Neural progenitor cell (in vitro differentiated cells): ENCODE measurements at regions not wholly inside any gene's neighbourhood (a gene's known extent, or its start where the extent isn't known, plus 50 kb on each side); places are given as distances from the start of the nearest gene placed in this dataset.

Source experiments
- DNase-seq: peaks from one replicate; pipeline ENCODE4 v3.0.0-alpha.2; 2016; ENCODE audit warnings: low spot score
- H2AFZ ChIP-seq: fragments of 200-600 bp; sonication (generic); replicated peaks from 2 replicates; pipeline ENCODE4 v1.6.1; 2016; ENCODE audit warnings: antibody characterized with exemption
- H3F3A ChIP-seq: fragments of 200-600 bp; sonication (generic); 2 replicates; pipeline ENCODE4 v1.6.1; 2016; ENCODE audit warnings: antibody characterized with exemption, low read depth
- H3K27ac ChIP-seq: fragments of 200-600 bp; sonication (generic); 2 replicates; pipeline ENCODE4 v1.5.1; 2016; ENCODE audit warnings: mild to moderate bottlenecking
- H3K27me3 ChIP-seq: fragments of 200-600 bp; sonication (generic); 2 replicates; pipeline ENCODE4 v1.6.1; 2016; ENCODE audit warnings: mild to moderate bottlenecking, moderate library complexity
- H3K36me3 ChIP-seq: fragments of 200-600 bp; sonication (generic); 2 replicates; pipeline ENCODE4 v1.5.1; 2016
- H3K4me1 ChIP-seq: fragments of 200-600 bp; sonication (generic); 2 replicates; pipeline ENCODE4 v1.6.1; 2016; ENCODE audit warnings: mixed run types
- H3K4me2 ChIP-seq: fragments of 200-600 bp; sonication (generic); 2 replicates; pipeline ENCODE4 v1.6.1; 2016
- H3K4me3 ChIP-seq: fragments of 200-600 bp; sonication (generic); 2 replicates; pipeline ENCODE4 v1.5.1; 2016
- H3K79me2 ChIP-seq: fragments of 200-600 bp; sonication (generic); 2 replicates; pipeline ENCODE4 v1.6.1; 2016; ENCODE audit warnings: low read depth
- H3K9ac ChIP-seq: fragments of 200-600 bp; sonication (generic); 2 replicates; pipeline ENCODE4 v1.6.1; 2016
- H3K9me3 ChIP-seq: fragments of 200-600 bp; sonication (generic); 2 replicates; pipeline ENCODE4 v1.5.1; 2016; ENCODE audit warnings: low read depth
- H4K20me1 ChIP-seq: fragments of 200-600 bp; sonication (generic); 2 replicates; pipeline ENCODE4 v1.6.1; 2016; ENCODE audit warnings: low read depth
- H3K27ac Mint-ChIP-seq: 3 replicates; pipeline ENCODE4 v1.8.0; 2021; ENCODE audit warnings: mixed read lengths
- H3K27me3 Mint-ChIP-seq: 2 replicates; pipeline ENCODE4 v1.8.0; 2022; ENCODE audit warnings: low read depth, mild to moderate bottlenecking, inconsistent platforms, moderate library complexity, mixed read lengths; ENCODE audit not compliant: insufficient read depth
- H3K36me3 Mint-ChIP-seq: 3 replicates; pipeline ENCODE4 v1.8.0; 2021; ENCODE audit warnings: mixed read lengths
- H3K4me1 Mint-ChIP-seq: 3 replicates; pipeline ENCODE4 v1.8.0; 2021; ENCODE audit warnings: mixed read lengths
- H3K4me3 Mint-ChIP-seq: 3 replicates; pipeline ENCODE4 v1.8.0; 2021; ENCODE audit warnings: mild to moderate bottlenecking, moderate library complexity, mixed read lengths
- H3K9me3 Mint-ChIP-seq: 3 replicates; pipeline ENCODE4 v1.8.0; 2020; ENCODE audit warnings: mixed read lengths
- EZH2 ChIP-seq: fragments of 200-600 bp; sonication (generic); IDR thresholded peaks from 2 replicates; pipeline ENCODE4 v1.6.1; 2017; ENCODE audit warnings: antibody characterized with exemption, mild to moderate bottlenecking, moderate library complexity
- EZH2phosphoT487 ChIP-seq: fragments of 200-600 bp; sonication (generic); IDR thresholded peaks from 2 replicates; pipeline ENCODE4 v1.6.1; 2017; ENCODE audit warnings: antibody characterized with exemption
- TF ChIP-seq, protein P1 (sequence below): fragments of 200-600 bp; sonication (generic); IDR thresholded peaks from 2 replicates; pipeline ENCODE4 v1.5.1; 2017; ENCODE audit warnings: antibody characterized with exemption, mild to moderate bottlenecking

DNA sequence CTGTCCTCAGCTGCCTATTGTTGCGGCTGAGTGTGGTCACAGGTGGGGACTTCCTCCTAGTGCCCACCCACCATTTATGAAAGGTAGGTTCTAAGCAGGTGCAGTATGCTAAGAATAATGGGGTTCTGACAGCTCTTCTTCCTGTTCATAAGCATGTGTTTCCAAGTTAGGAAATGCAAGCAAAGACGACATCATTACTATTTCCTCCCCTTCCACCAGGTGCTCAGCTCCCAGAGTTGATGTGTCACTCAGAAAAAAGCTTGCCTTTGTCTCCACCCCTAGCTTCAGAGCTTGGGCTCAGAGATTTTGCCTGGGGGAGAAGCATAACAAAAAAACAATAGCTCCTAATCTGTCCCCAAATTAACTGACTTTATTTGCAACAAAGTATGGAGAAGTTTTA is 1076.7 kb downstream of the NR2F1-AS1 start:
- Mint-ChIP-seq H3K4me1 (no peaks in the 10 kb centered on the region), H3K36me3 (peaks cover 3% of the 10 kb centered on the region), H3K27me3 (no peaks in the 10 kb centered on the region), H3K27ac (no peak overlapping the region), H3K4me3 (no peak overlapping the region), H3K9me3 (peaks cover 10% of the 10 kb centered on the region)
- Histone ChIP-seq H3K79me2 (no peaks in the 10 kb centered on the region), H3K36me3 (no peaks in the 10 kb centered on the region), H3K4me3 (no peak overlapping the region), H3K4me2 (no peak overlapping the region), H3F3A (no peaks in the 10 kb centered on the region), H3K27ac (no peak overlapping the region), H4K20me1 (no peaks in the 10 kb centered on the region), H3K9me3 (no peaks in the 10 kb centered on the region), H3K4me1 (no peaks in the 10 kb centered on the region), H2AFZ (peak overlapping the region; percentile 23), H3K9ac (no peak overlapping the region), H3K27me3 (no peaks in the 10 kb centered on the region)
- DNase-seq = no peak
- TF ChIP-seq EZH2phosphoT487 (no peak), EZH2 (no peak)
- TF ChIP-seq, protein P1, sequence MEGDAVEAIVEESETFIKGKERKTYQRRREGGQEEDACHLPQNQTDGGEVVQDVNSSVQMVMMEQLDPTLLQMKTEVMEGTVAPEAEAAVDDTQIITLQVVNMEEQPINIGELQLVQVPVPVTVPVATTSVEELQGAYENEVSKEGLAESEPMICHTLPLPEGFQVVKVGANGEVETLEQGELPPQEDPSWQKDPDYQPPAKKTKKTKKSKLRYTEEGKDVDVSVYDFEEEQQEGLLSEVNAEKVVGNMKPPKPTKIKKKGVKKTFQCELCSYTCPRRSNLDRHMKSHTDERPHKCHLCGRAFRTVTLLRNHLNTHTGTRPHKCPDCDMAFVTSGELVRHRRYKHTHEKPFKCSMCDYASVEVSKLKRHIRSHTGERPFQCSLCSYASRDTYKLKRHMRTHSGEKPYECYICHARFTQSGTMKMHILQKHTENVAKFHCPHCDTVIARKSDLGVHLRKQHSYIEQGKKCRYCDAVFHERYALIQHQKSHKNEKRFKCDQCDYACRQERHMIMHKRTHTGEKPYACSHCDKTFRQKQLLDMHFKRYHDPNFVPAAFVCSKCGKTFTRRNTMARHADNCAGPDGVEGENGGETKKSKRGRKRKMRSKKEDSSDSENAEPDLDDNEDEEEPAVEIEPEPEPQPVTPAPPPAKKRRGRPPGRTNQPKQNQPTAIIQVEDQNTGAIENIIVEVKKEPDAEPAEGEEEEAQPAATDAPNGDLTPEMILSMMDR = no peak

DNA sequence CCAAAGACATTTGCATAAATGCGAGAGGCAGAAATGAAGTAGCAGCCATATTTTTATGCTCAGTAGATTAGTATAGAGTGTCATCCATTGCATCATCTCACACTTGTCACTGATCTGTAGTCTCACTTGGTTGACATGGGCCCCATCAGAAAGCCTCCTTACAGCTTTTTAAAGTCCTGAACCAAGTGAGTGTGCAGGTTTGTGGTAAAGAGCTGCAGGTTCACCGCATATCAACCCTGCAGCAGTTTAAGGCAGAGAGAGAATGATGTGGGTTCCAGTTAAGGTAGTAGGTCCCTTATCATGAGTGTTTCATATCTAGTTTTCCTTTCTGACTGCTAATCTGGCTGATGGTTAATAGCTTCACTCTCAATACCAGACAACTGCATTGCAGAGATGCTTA is 1080.3 kb downstream of the NR2F1-AS1 start:
- H3F3A ChIP-seq = no peaks in the 10 kb centered on the region
- H3K4me3 Mint-ChIP-seq = no peak overlapping the region
- no peaks in the 10 kb centered on the region for H3K27me3 Mint-ChIP-seq
- H3K27ac Mint-ChIP-seq = no peak overlapping the region
- no peaks in the 10 kb centered on the region for H3K27me3 ChIP-seq
- H3K4me2 ChIP-seq = no peak overlapping the region
- no peaks in the 10 kb centered on the region for H3K4me1 ChIP-seq
- no peaks in the 10 kb centered on the region for H3K4me1 Mint-ChIP-seq
- H3K4me3 ChIP-seq = no peak overlapping the region
- no peak overlapping the region for H3K27ac ChIP-seq
- no peak overlapping the region for H2AFZ ChIP-seq
- no peak for DNase-seq
- H3K9me3 Mint-ChIP-seq = no peaks in the 10 kb centered on the region
- TF ChIP-seq, protein P1 = no peak
- TF ChIP-seq EZH2 (no peak), EZH2phosphoT487 (no peak)
- no peaks in the 10 kb centered on the region for H3K36me3 ChIP-seq
- no peaks in the 10 kb centered on the region for H3K79me2 ChIP-seq
- H3K9me3 ChIP-seq = no peaks in the 10 kb centered on the region
- no peaks in the 10 kb centered on the region for H4K20me1 ChIP-seq
- no peaks in the 10 kb centered on the region for H3K36me3 Mint-ChIP-seq
- H3K9ac ChIP-seq = no peak overlapping the region

DNA sequence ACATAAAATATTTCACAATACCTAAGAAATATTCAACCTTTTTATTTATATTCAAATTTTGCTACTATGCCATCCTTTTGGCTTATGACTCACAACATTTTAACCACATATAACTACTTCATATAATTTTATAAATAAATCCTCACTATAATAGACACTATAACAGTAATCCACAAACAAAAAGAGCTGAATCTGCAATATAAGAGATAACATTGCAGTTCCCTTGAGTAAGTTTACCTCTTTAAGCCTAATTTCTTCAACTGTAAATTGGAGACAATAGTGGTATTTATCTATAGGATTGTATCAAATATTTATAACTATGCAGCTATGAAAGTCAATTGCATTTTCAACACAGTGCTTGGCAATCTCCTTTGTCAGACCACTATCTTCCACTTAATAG is 1084.5 kb downstream of the NR2F1-AS1 start:
- Histone ChIP-seq H3F3A (no peaks in the 10 kb centered on the region), H3K4me3 (no peak overlapping the region), H3K9me3 (no peaks in the 10 kb centered on the region), H3K9ac (no peak overlapping the region), H3K27me3 (no peaks in the 10 kb centered on the region), H3K79me2 (no peaks in the 10 kb centered on the region), H3K27ac (no peak overlapping the region), H3K4me2 (no peak overlapping the region), H2AFZ (no peak overlapping the region), H3K4me1 (no peaks in the 10 kb centered on the region), H3K36me3 (no peaks in the 10 kb centered on the region), H4K20me1 (no peaks in the 10 kb centered on the region)
- no peak overlapping the region for H3K4me3 Mint-ChIP-seq
- no peaks in the 10 kb centered on the region for H3K27me3 Mint-ChIP-seq
- H3K9me3 Mint-ChIP-seq = no peaks in the 10 kb centered on the region
- no peaks in the 10 kb centered on the region for H3K4me1 Mint-ChIP-seq
- no peak overlapping the region for H3K27ac Mint-ChIP-seq
- TF ChIP-seq, protein P1 = no peak
- TF ChIP-seq EZH2phosphoT487 (no peak), EZH2 (no peak)
- DNase-seq = no peak
- no peaks in the 10 kb centered on the region for H3K36me3 Mint-ChIP-seq

DNA sequence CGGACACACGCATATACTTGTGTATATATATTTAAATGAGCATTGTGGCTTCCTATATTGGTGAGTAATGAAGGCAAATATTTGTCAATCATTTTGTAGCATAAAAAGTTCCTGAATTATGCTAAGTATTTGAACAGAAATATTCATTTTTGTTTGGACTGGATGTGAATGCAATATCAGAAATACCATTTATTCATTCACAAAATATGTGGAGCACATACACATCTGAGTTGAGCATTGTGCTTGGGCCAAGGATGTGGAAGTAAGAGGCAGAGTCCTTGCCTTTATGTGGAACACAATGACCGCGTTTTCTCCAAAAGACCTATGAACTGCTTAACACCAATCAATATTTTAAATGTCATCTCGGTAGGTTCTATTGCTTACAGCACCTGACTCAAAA is 1086.5 kb downstream of the NR2F1-AS1 start:
- H3K9me3 Mint-ChIP-seq = no peaks in the 10 kb centered on the region
- H3K27ac Mint-ChIP-seq = no peak overlapping the region
- no peak overlapping the region for H3K9ac ChIP-seq
- no peaks in the 10 kb centered on the region for H3K4me1 Mint-ChIP-seq
- no peak overlapping the region for H3K4me3 Mint-ChIP-seq
- H3K79me2 ChIP-seq = no peaks in the 10 kb centered on the region
- no peaks in the 10 kb centered on the region for H3K36me3 ChIP-seq
- no peak overlapping the region for H3K4me2 ChIP-seq
- no peaks in the 10 kb centered on the region for H3K4me1 ChIP-seq
- no peak for DNase-seq
- H3K4me3 ChIP-seq = no peak overlapping the region
- H3K27ac ChIP-seq = no peak overlapping the region
- H4K20me1 ChIP-seq = no peaks in the 10 kb centered on the region
- H3K27me3 Mint-ChIP-seq = no peaks in the 10 kb centered on the region
- H3F3A ChIP-seq = no peaks in the 10 kb centered on the region
- H3K36me3 Mint-ChIP-seq = no peaks in the 10 kb centered on the region
- no peaks in the 10 kb centered on the region for H3K9me3 ChIP-seq
- H3K27me3 ChIP-seq = no peaks in the 10 kb centered on the region
- no peak overlapping the region for H2AFZ ChIP-seq
- TF ChIP-seq, protein P1 = no peak
- TF ChIP-seq EZH2phosphoT487 (no peak), EZH2 (no peak)
